Skeletal muscle tissue (tissue), 3 donors: ENCODE measurements at regions not wholly inside any gene's neighbourhood (a gene's known extent, or its start where the extent isn't known, plus 50 kb on each side); places are given as distances from the start of the nearest gene placed in this dataset.

Experiments used
- H3K27ac ChIP-seq: one replicate; pipeline ENCODE4 v1.7.0; 2013; ENCODE audit warnings: mild to moderate bottlenecking, low read depth, low read length, inconsistent platforms
- H3K27me3 ChIP-seq, 3 donors: one replicate each; pipeline ENCODE4 v1.7.0; 2013; ENCODE audit warnings: low read length in 3 of 3; ENCODE audit not compliant: control insufficient read depth in 3 of 3, insufficient read depth in 3 of 3
- H3K36me3 ChIP-seq, 3 donors: one replicate each; pipeline ENCODE4 v1.7.0; 2013; ENCODE audit warnings: low read length in 3 of 3; ENCODE audit not compliant: control insufficient read depth in 3 of 3, insufficient read depth in 3 of 3
- H3K4me1 ChIP-seq, 3 donors: one replicate each; pipeline ENCODE4 v1.7.0; 2013; ENCODE audit warnings: low read length in 3 of 3, mild to moderate bottlenecking in 3 of 3; ENCODE audit not compliant: control insufficient read depth in 3 of 3, insufficient read depth in 3 of 3
- H3K4me3 ChIP-seq, 3 donors: one replicate each; pipeline ENCODE4 v1.7.0; 2013; ENCODE audit warnings: low read length in 3 of 3
- H3K9ac ChIP-seq, 3 donors: one replicate each; pipeline ENCODE4 v1.7.0; 2013; ENCODE audit warnings: low read length in 3 of 3, mild to moderate bottlenecking in 3 of 3, moderate library complexity in 2 of 3, low read depth in 1 of 3
- H3K9me3 ChIP-seq, 3 donors: one replicate each; pipeline ENCODE4 v1.7.0; 2013; ENCODE audit warnings: low read length in 3 of 3; ENCODE audit not compliant: control insufficient read depth in 3 of 3
- donor health status: Osteomylitis.

- Histone ChIP-seq H3K9me3 (peaks cover 0 to 2% (median 0%) of the 10 kb centered on the region in 3 donors), H3K4me3 (no peak overlapping the region), H3K36me3 (no peaks in the 10 kb centered on the region), H3K27ac (no peak overlapping the region), H3K27me3 (peaks cover 0 to 22% (median 0%) of the 10 kb centered on the region in 3 donors), H3K9ac (no peak overlapping the region), H3K4me1 (no peaks in the 10 kb centered on the region)
Observed at GRCh38 chr7:156460858-156461627, 179.5 kb upstream of the RNF32 start.

DNA sequence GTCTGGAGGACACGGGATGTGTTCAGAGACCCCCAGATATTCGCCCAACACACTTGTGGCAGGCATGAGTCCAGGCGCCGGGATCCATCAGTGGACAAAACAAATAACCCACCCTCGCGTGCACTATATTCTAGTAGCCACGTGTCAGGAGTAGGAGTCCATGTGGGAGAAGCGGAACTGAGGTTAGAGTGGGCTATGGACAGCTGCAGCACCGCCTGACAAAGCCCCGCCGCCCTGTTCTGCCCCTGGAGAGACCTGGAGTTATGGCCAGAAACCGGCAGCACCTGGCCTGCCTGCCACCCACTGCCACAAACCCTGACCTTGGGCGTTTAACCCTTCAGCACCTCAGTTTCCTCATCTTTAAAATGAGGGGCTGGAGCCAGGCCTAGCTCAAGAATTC is 181.0 kb upstream of the RNF32 start:
- no peaks in the 10 kb centered on the region for H3K36me3 ChIP-seq
- no peak overlapping the region for H3K27ac ChIP-seq
- H3K9ac ChIP-seq = no peak overlapping the region
- H3K4me3 ChIP-seq = no peak overlapping the region
- peaks cover 0 to 2% (median 0%) of the 10 kb centered on the region in 3 donors for H3K9me3 ChIP-seq
- peaks cover 0 to 25% (median 0%) of the 10 kb centered on the region in 3 donors for H3K27me3 ChIP-seq
- no peaks in the 10 kb centered on the region for H3K4me1 ChIP-seq

DNA sequence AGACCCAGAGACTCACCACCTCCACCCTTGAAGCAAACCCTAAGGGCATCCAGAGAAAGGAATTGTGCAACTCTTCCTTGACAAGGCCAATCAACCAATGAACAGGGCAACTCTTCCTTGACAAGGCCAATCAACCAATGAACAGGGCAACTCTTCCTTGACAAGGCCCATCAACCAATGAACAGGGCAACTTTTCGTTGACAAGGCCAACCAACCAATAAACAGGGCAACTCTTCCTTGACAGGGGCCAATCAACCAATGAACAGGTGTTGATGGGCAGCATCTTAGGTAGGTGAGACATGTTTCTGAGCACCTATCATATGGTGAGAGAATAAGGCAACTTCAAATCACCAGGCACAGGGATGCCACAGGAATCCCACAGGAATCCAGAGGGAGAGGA is 181.5 kb upstream of the RNF32 start:
- no peaks in the 10 kb centered on the region for H3K36me3 ChIP-seq

DNA sequence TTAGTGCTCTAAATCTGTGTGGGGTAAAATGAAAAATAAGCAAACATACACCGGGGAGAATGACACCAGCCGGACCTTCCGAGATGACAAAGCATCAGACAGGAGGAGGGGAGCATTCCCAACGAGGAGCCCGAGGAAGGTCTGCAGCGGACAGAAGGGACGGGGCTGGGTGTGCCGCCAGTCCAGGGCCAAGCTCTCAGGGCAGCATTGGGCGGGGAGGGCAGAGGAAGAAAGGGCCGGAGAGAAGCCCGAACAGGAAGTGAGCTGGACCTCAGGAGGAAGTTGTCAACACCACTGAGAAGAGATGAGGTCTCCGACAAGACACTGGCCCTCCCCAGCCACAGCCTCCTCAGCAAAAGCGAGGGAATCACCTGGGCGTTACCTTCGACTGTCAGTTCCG is 182.6 kb upstream of the RNF32 start:
- no peak overlapping the region for H3K27ac ChIP-seq
- no peaks in the 10 kb centered on the region for H3K36me3 ChIP-seq
- H3K4me3 ChIP-seq = no peak overlapping the region
- H3K4me1 ChIP-seq = no peaks in the 10 kb centered on the region
- no peak overlapping the region for H3K9ac ChIP-seq
- peaks cover 0 to 18% (median 0%) of the 10 kb centered on the region in 3 donors for H3K27me3 ChIP-seq
- peaks cover 0 to 2% (median 0%) of the 10 kb centered on the region in 3 donors for H3K9me3 ChIP-seq

More for the DNA sequence above, 181.5 kb upstream of the RNF32 start:
- H3K27ac ChIP-seq = no peak overlapping the region
- H3K4me3 ChIP-seq = no peak overlapping the region
- H3K9me3 ChIP-seq = peaks cover 0 to 2% (median 0%) of the 10 kb centered on the region in 3 donors
- H3K9ac ChIP-seq = no peak overlapping the region
- H3K27me3 ChIP-seq = peaks cover 0 to 22% (median 0%) of the 10 kb centered on the region in 3 donors
- H3K4me1 ChIP-seq = no peaks in the 10 kb centered on the region

DNA sequence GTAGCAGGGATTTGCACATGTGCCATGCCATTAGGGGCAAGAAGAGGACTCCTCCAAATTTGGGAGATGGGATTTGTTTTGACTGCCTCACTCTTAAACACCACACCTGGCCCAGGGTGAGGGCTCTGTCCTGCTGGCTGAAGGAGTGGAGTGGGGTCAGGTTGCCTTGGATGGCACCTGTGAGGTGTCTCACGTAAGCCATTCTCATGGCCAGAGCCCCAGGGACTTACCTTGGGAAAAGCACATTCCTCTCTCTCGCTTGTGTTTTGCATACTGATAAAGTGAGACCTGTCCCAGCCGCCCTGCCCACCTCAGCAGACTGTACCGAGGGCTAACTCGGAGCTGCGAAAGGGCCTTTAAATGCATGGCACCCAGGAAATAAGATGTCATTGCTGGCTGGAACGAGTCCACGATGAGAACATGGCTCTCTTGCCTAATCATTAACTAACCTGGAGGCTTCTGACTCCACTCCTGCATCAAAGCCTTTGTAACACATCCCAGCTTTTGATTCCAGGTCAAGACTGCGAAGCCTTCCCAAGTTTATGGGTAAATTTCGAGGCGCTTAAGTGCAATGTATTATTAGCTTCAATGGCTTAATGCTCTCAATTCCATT is 184.0 kb upstream of the RNF32 start:
- Histone ChIP-seq H3K36me3 (no peaks in the 10 kb centered on the region), H3K27ac (no peak overlapping the region), H3K27me3 (peaks cover 0 to 13% (median 0%) of the 10 kb centered on the region in 3 donors), H3K4me1 (no peaks in the 10 kb centered on the region), H3K9ac (no peak overlapping the region), H3K9me3 (no peaks in the 10 kb centered on the region), H3K4me3 (no peak overlapping the region)

DNA sequence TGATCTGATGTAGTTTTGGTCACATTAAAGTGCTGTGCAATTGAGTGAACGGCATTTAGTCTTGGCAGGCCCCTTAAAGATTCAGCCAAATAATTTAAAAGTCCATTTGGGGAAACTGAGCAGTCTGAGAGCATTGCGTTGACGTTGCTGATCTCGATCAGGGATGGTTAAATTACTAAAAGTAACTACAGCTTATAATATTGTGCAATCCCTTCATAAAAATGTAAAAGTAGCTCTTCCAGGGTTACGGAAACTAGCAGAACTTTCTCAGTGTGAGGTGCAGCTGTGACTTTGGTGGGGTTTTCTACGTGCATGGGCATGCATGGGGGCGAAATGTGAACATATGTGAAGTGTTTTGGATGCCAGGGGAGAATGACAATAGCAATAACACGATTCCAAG is 184.5 kb upstream of the RNF32 start:
- H3K9ac ChIP-seq = no peak overlapping the region
- H3K9me3 ChIP-seq = no peaks in the 10 kb centered on the region
- no peaks in the 10 kb centered on the region for H3K4me1 ChIP-seq
- peaks cover 0 to 13% (median 0%) of the 10 kb centered on the region in 3 donors for H3K27me3 ChIP-seq
- no peak overlapping the region for H3K27ac ChIP-seq
- H3K36me3 ChIP-seq = no peaks in the 10 kb centered on the region
- H3K4me3 ChIP-seq = no peak overlapping the region

DNA sequence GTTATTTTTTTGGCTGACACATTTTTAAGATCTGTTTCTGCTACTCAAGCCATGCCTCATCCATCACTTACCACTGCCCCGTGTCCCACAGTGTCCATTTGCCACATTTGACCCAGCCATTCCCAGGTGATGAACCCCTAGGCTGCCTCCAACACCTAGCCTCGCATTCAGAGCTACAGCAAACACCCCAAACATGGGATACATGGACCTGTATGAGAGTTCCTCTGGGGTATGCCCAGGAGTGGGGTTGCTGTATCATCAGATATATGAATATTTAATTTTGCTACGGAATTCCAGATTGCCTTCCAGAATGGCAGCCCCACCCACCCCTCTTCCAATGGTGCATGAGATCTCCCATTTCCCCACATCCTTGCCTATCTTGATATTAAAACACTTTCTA is 190.1 kb upstream of the RNF32 start:
- Histone ChIP-seq H3K4me1 (no peaks in the 10 kb centered on the region), H3K9ac (no peak overlapping the region), H3K36me3 (no peaks in the 10 kb centered on the region), H3K4me3 (no peak overlapping the region), H3K27me3 (peaks cover 0 to 7% (median 0%) of the 10 kb centered on the region in 3 donors), H3K9me3 (peaks cover 0 to 4% (median 0%) of the 10 kb centered on the region in 3 donors), H3K27ac (no peak overlapping the region)

DNA sequence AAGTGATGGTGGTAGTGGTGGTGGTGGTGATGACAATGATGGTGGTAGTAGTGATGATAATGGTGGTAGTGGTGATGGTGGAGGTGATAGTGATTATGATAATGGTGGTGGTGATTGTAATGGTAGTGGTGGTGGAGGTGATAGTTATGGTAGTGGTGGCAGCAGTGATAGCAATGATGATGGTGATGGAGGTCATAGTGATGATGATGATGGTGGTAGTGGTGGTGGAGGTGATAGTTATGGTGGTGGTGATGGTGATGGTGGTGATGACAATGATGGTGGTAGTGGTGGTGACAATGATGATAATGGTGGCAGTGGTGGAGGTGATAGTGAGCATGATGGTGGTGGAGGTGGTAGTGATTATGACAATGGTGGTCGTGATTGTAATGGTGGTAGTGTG is 191.7 kb upstream of the RNF32 start:
- Histone ChIP-seq H3K36me3 (no peaks in the 10 kb centered on the region), H3K4me1 (no peaks in the 10 kb centered on the region), H3K9ac (no peak overlapping the region), H3K9me3 (peaks cover 0 to 4% (median 0%) of the 10 kb centered on the region in 3 donors), H3K27ac (no peak overlapping the region), H3K4me3 (no peak overlapping the region), H3K27me3 (no peaks in the 10 kb centered on the region)

DNA sequence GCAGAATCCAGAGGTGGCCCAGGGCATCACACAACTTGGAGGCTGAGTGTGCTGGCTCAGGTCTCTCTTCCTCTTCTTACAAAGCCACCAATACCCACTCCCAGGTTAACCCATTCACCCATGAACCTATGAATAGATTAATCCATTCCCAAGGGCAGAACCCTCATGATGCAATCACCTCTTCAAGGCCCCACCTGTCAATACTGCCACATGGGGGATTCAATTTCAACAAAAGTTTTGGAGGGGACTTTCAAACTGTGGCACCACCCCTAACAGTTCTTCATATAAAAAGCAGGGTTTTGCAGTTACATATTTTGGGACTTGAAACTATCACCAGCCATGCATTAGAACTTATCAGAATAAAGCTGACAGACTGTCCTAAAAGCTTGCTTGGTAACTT is 193.6 kb upstream of the RNF32 start:
- H3K9ac ChIP-seq = no peak overlapping the region
- H3K4me3 ChIP-seq = no peak overlapping the region

More for the DNA sequence above, 193.6 kb upstream of the RNF32 start:
- Histone ChIP-seq H3K27me3 (no peaks in the 10 kb centered on the region), H3K27ac (no peak overlapping the region), H3K9me3 (peaks cover 0 to 4% (median 0%) of the 10 kb centered on the region in 3 donors), H3K4me1 (no peaks in the 10 kb centered on the region), H3K36me3 (no peaks in the 10 kb centered on the region)
